ENCODE measurements at regions not wholly inside any gene's neighbourhood (a gene's known extent, or its start where the extent isn't known, plus 50 kb on each side); places are given as distances from the start of the nearest gene placed in this dataset.
A peak's percentile ranks its signal among the peaks of the same experiment; 100 is the strongest.
"Not testable (repeated sequence)": the region's sequence is repeated elsewhere in the genome, so short reads cannot be mapped to it uniquely, and the experiment has no call there.

DNA sequence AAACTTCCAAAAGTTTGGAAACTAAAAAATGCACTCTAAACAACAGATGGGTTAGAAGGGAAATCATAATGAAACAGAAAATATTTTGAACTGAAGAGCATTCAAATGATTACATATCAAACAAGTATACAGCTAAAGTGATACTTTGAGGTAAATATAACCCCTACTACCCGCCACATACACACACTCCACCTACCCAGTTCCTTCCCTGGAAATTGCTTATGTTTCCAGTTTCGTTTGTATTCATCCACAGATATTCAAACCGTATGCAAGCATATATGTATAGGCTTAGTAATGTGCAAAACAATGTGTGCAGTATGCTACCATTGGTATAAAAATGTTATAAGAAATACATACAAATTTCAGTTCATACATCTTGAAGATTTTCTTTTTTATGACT, 95.5 kb downstream of the SMIM20 start:
- Mint-ChIP-seq H3K4me3 (no peak overlapping the region), H3K9me3 (no peaks in the 10 kb centered on the region), H3K4me1 (no peaks in the 10 kb centered on the region), H3K27me3 (peaks cover 18% of the 10 kb centered on the region), H3K27ac (no peak overlapping the region), H3K36me3 (ENCODE audit: low read depth) (no peaks in the 10 kb centered on the region)
- peak; percentile 88 for ATAC-seq (replicated peaks)

DNA sequence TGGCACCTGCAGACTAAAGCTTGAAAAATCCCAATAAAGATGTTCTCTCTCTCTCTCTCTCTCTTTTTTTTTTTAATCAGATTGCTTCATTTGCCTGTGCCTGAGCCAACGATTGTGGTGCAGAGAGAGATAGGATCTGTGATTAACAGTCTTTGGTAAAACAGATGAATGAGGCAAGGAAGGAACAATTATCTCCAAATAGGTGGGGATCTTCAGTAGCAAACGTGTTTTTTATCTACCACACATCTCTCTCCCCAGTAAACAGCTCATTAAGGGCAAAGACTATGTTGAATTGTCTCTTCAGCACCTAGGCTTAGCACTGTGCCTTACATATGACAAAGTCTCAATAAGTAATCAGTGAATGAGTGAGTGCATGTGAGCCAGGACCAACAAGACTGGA, 96.3 kb downstream of the SMIM20 start:
- Mint-ChIP-seq H3K27me3 (peaks cover 17% of the 10 kb centered on the region), H3K36me3 (ENCODE audit: low read depth) (no peaks in the 10 kb centered on the region), H3K27ac (no peak overlapping the region), H3K9me3 (no peaks in the 10 kb centered on the region), H3K4me1 (no peaks in the 10 kb centered on the region), H3K4me3 (no peak overlapping the region)
- no peak for ATAC-seq (replicated peaks)

DNA sequence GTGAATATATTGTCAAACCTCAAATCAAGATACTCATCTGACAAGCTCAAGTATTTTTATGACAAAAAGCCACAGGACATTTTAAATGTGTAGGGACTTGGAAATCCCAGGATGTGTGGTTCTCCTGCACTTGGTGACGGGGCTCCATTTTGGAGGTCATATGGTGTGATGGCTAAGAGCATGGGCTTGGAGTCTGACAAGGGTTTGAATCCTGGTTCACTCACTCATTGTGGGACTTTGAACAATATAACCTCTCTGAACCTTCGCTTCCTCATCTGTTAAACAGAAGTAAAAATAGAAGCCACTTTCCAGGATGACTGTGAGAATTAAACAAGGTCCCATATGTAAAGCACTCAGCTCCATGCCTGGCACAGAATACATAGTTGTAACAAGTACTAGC, 99.6 kb downstream of the SMIM20 start:
- no peaks in the 10 kb centered on the region for H3K36me3 Mint-ChIP-seq (ENCODE audit: low read depth)
- H3K9me3 Mint-ChIP-seq, result no peaks in the 10 kb centered on the region
- H3K27me3 Mint-ChIP-seq, result peaks cover 15% of the 10 kb centered on the region
- H3K4me1 Mint-ChIP-seq, result no peaks in the 10 kb centered on the region
- no peak overlapping the region for H3K27ac Mint-ChIP-seq
- H3K4me3 Mint-ChIP-seq, result no peak overlapping the region
- no peak for ATAC-seq (replicated peaks)

DNA sequence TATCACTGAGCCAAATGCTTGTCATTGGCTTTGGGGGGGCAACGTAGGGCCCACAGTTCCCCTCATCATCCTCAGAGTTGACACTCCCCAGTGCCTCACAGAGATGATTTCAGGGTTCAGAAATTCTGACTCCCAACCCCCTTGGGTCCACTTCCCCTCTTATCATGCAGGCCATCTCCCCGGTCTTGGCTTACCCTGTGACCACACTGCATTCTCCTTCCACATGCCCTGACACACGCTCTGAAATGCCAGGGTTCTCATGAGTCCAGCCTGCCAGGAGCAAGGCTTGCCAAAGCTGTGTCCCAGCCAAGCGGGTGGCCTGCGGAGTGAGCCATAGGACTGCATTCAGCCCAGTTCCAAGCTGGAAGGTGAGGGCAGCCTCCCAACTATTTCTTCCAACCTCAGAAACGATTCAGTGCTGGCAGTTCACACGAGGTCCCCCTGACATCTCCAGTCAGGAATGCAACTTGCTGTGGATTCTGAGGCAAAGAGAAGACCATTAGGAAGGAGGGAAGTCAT, 101.2 kb downstream of the SMIM20 start:
- no peak overlapping the region for H3K4me3 Mint-ChIP-seq
- ATAC-seq (replicated peaks), result no peak
- H3K9me3 Mint-ChIP-seq, result no peaks in the 10 kb centered on the region
- H3K27me3 Mint-ChIP-seq, result peaks cover 18% of the 10 kb centered on the region
- H3K27ac Mint-ChIP-seq, result no peak overlapping the region
- no peaks in the 10 kb centered on the region for H3K36me3 Mint-ChIP-seq (ENCODE audit: low read depth)
- peaks cover 6% of the 10 kb centered on the region for H3K4me1 Mint-ChIP-seq

DNA sequence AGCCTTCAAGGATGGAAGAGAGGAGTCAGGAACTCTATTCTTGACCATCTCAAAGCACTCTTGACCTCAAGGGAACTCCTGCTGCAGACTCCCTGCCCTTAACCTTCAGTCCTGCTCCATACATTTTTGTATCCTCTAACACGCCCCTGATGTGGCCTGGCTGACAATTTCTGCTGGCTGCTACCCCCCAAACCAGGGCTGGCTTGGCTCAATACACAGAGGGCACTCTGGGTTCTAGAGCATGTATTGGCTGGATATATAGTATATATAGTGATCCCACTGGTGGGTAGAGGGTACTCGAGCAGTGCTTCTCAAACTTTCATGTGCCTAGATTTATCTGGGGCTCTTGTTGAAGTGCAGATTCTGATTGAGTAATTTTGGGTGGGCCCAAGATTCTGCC, 101.9 kb downstream of the SMIM20 start:
- Mint-ChIP-seq H3K27ac (no peak overlapping the region), H3K36me3 (ENCODE audit: low read depth) (no peaks in the 10 kb centered on the region), H3K27me3 (peaks cover 18% of the 10 kb centered on the region), H3K4me3 (no peak overlapping the region), H3K9me3 (no peaks in the 10 kb centered on the region), H3K4me1 (peaks cover 8% of the 10 kb centered on the region)
- ATAC-seq (replicated peaks), result no peak

DNA sequence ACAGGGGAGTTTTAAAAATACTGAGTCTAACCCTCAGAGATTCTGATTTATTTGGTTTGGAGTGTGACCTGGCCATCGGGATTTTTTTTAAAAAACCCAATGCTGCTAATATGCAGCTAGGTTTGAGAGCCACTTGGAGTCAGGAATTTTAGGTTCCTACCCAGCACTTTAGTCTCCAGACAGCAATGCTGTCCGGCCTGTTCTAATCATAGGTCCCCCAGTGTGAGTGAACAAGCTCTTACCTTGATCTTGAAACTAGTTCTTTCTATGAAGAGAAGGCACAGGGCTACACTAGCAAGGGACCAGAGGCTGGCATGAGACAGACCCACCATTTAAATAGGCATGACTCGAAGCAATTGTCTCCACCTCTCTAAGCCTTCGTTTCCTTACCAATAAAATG, 103.5 kb downstream of the SMIM20 start:
- no peak for ATAC-seq (replicated peaks)
- Mint-ChIP-seq H3K4me3 (no peak overlapping the region), H3K4me1 (peaks cover 8% of the 10 kb centered on the region), H3K27me3 (peaks cover 11% of the 10 kb centered on the region), H3K27ac (peak overlapping the region; percentile 12), H3K36me3 (ENCODE audit: low read depth) (no peaks in the 10 kb centered on the region), H3K9me3 (no peaks in the 10 kb centered on the region)

DNA sequence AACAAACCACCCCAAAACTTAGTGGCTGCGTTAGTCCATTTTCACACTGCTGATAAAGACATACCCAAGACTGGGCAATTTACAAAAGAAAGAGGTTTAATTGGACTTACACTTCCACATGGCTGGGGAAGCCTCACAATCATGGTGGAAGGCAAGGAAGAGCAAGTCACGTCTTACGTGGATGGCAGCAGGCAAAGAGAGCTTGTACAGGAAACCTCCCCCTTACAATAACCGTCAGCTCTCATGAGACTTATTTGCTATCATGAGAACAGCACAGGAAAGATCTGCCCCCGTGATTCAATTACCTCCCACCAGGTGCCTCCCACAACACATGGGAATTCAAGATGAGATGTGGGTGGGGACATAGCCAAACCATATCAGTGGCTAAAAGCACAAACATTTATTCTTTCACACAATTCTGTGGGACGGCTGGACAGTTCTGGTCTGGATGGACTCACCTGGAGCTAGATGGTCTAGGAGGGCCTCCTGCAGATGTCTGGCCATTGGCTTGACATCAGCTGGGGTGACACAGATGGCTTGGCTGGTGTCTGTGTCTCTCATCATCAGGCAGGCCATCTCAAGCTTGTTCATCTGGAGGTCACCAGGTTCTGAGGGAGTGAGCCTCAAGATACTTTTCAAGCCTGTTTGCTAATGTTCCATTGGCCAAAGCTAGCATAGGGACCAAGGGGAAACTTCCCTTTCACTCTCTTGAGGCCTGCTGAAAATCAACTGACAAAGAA, 104.1 kb downstream of the SMIM20 start:
- H3K4me3 Mint-ChIP-seq; H3K4me1 Mint-ChIP-seq; H3K36me3 Mint-ChIP-seq (ENCODE audit: low read depth); H3K9me3 Mint-ChIP-seq; ATAC-seq (replicated peaks); H3K27me3 Mint-ChIP-seq: not testable (repeated sequence)
- peak overlapping the region; percentile 12 for H3K27ac Mint-ChIP-seq

DNA sequence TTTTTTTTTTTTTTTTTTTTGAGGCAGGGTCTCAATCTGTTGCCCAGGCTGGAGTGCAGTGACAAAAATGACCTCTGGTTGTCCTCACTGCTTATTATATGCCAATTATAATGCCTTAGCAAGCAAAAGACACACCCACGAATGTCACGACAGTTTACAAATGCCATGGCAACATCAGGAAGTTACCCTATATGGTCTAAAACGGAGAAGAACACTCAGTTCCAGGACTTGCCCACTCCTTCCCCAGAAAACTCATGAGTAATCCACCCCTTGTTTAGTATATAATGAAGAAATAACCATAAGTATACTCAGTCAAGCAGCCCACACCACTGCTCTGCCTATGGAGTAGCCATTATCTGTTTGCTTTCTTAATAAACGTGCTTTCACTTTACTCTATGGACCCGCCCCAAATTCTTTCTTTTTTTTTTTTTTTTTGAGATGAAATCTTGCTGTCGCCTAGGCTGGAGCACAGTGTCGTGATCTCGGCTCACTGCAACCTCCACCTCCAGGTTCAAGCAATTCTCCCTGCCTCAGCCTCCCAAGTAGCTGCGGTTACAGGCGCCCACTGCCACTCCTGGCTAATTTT, 106.2 kb downstream of the SMIM20 start:
- peak overlapping the region; percentile 66 for H3K27ac Mint-ChIP-seq
- H3K36me3 Mint-ChIP-seq (ENCODE audit: low read depth), result no peaks in the 10 kb centered on the region
- peak; percentile 98 for ATAC-seq (replicated peaks)
- peaks cover 6% of the 10 kb centered on the region for H3K27me3 Mint-ChIP-seq
- no peaks in the 10 kb centered on the region for H3K9me3 Mint-ChIP-seq
- H3K4me1 Mint-ChIP-seq, result peaks cover 8% of the 10 kb centered on the region
- peak overlapping the region; percentile 60 for H3K4me3 Mint-ChIP-seq

DNA sequence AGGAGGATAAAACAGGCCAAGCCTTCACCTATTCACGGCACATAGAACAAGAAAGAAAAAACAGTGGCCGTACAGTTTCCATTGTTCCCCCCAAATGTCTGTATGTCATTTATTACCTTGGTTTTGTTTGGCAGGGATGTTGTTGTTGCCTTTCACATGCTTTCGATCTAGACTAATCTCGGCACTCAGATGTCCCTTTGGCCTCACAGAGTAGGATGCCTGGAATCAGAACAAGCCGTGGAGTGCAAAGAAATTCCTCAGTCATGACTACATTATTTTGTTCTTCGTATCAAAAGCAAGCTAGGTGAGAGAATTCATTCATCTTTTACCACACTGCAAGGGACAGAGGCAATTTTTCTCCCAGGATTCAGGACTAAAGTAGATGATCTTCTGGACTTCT, 106.9 kb downstream of the SMIM20 start:
- peak overlapping the region; percentile 60 for H3K4me3 Mint-ChIP-seq
- no peak for ATAC-seq (replicated peaks)
- H3K27ac Mint-ChIP-seq, result no peak overlapping the region
- peaks cover 8% of the 10 kb centered on the region for H3K4me1 Mint-ChIP-seq
- H3K36me3 Mint-ChIP-seq (ENCODE audit: low read depth), result no peaks in the 10 kb centered on the region
- H3K27me3 Mint-ChIP-seq, result peaks cover 7% of the 10 kb centered on the region
- H3K9me3 Mint-ChIP-seq, result no peaks in the 10 kb centered on the region

DNA sequence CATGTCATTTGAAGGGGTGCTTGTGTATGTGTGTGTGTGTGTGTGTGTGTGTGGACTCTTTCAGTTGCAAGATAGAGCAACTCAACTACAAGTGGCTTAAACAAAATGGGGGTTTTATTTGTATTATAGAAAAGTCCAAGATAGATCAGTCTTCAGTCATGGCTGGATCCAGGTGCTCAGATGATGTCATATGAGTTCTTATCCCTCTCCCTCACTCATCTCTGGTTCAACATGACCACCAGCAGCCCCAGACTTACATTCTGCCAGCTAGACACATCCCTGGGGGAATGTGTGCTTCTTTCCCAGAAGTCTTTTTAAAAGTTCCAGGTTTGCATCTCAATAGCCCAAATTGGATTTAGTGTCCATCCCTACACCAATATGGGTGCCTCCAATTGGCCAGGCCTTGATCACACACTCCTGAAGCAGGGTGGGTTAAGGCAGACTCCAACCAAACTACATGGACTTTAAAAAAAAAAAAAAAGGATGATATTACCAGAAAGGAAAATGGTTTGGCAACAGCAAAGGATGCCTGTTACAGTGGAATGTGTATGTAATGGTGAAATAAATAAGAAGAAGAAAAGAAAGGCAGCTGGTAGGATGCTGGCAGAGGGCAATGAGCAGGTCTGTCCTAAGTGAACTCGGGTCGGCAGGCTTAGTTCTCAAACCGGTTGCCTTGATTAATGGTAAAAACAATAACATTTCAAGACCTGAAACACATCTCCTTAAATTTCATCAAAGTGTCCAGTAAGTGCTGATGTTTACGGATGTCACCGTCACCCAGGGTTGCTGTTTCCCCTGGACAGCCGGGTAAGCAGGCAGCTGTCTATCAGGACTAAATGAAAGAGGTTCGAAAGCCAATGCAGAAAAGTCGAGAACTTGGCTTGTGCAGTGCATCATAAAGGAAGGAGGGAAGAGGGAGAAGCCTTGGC, 107.7 kb downstream of the SMIM20 start:
- no peak overlapping the region for H3K4me3 Mint-ChIP-seq
- no peaks in the 10 kb centered on the region for H3K9me3 Mint-ChIP-seq
- ATAC-seq (replicated peaks), result no peak
- peaks cover 7% of the 10 kb centered on the region for H3K27me3 Mint-ChIP-seq
- H3K4me1 Mint-ChIP-seq, result peaks cover 8% of the 10 kb centered on the region
- H3K27ac Mint-ChIP-seq, result no peak overlapping the region
- H3K36me3 Mint-ChIP-seq (ENCODE audit: low read depth), result no peaks in the 10 kb centered on the region

DNA sequence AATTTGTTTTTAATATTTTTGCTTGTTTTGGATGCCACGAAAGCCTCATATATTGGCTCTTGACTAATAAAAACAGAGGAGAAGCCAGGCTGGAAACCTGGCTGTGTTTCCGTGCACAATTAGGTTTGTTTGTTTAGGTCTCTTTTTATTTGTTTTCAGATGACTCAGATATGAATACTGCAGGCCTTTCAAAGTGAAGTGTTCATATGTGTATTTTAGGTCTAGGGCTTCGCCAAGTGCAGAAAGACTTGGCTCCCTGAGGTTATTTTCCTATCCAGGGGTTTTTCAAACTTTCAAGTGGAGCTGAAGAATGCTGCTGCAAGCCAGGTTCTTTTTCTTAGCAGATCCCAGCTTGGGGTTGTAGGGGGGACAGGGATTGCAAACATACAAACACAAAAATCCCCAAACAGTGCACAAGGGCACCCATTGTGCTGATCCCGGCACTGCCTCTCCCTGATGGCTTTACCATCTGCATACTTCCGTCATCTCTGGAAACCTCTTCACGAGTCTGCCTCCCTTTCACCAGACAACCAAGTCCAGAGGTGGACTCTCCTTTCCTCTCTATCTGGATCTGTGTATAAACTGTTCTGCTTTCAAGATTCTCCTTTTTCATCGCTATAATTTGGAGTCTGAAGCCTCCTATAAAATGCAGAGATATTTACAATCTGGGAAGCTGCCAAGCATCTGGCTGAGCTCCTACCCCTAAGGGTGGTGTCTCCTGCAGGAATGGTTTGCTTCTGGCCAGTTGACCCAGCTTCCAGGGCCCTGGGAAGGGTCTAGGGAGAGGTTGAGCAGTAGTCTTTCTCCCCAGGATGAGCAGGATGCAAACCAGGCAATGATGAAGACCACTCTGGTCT, 108.6 kb downstream of the SMIM20 start:
- no peaks in the 10 kb centered on the region for H3K36me3 Mint-ChIP-seq (ENCODE audit: low read depth)
- H3K27ac Mint-ChIP-seq, result no peak overlapping the region
- H3K4me1 Mint-ChIP-seq, result peaks cover 8% of the 10 kb centered on the region
- no peak for ATAC-seq (replicated peaks)
- no peaks in the 10 kb centered on the region for H3K9me3 Mint-ChIP-seq
- peaks cover 11% of the 10 kb centered on the region for H3K27me3 Mint-ChIP-seq
- H3K4me3 Mint-ChIP-seq, result no peak overlapping the region

DNA sequence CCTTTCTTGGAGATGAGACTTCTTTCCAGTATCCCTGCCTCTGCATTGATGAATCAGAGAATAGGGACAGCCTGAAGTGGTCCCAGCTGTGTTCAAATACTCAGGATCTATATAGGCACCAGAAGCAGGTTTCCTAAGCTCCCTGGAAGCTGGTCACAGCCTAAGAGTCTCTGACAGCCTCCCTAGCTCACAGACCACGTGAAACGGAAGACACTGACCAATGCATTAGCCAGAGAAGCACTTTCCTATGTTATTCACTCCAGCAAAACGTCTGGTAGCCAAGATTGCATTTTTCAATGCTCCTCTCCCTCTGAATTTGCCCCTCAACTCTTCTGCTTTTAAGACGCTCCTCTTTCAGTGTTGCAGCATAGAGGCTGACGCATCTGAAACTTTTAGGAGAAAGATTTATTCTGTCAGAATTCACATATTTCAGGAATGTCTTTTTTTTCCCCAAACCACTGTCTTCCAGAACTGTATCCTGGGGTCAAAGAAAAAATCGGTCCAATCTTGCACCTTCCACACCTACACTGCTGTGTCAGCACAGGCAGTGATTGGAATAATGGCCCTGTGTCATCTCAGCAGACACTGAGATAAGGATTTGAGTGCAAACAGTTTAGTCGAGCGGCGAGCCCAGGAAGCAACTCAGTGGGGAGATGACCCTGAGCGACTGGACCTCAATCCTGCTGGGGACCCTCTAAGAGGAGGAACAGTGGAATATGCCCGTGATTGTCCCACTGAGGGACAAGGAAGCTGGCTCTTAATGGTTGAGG, 109.4 kb downstream of the SMIM20 start:
- no peaks in the 10 kb centered on the region for H3K36me3 Mint-ChIP-seq (ENCODE audit: low read depth)
- peaks cover 11% of the 10 kb centered on the region for H3K27me3 Mint-ChIP-seq
- H3K4me3 Mint-ChIP-seq, result no peak overlapping the region
- H3K27ac Mint-ChIP-seq, result no peak overlapping the region
- peaks cover 8% of the 10 kb centered on the region for H3K4me1 Mint-ChIP-seq
- H3K9me3 Mint-ChIP-seq, result no peaks in the 10 kb centered on the region
- no peak for ATAC-seq (replicated peaks)

DNA sequence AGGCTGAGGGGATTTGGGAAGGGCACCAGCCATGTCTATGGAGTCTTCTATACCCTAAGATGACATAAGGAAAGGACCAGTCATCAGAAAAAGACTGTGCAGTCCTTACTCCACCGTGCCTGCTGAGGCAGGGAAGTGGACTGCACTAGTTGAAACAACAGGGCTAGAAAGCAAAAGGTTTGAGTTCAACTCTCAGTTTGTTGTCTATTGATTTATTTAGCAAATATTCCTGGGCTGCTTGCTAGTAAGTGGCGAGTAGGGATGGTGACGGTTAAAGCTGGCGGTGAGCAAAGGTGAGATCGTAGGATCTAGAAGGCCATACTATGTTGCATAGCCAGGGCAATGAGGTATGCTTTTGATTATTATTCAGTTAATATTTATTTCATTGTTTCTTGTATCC, 110.1 kb downstream of the SMIM20 start:
- no peak overlapping the region for H3K4me3 Mint-ChIP-seq
- no peaks in the 10 kb centered on the region for H3K9me3 Mint-ChIP-seq
- H3K4me1 Mint-ChIP-seq, result peaks cover 8% of the 10 kb centered on the region
- no peak overlapping the region for H3K27ac Mint-ChIP-seq
- peaks cover 6% of the 10 kb centered on the region for H3K27me3 Mint-ChIP-seq
- H3K36me3 Mint-ChIP-seq (ENCODE audit: low read depth), result no peaks in the 10 kb centered on the region
- no peak for ATAC-seq (replicated peaks)
